ENCODE measurements at regions not wholly inside any gene's neighbourhood (a gene's known extent, or its start where the extent isn't known, plus 50 kb on each side); places are given as distances from the start of the nearest gene placed in this dataset.

- no peaks in the 10 kb centered on the region for H3K36me3 ChIP-seq
- H3K27me3 ChIP-seq: no peaks in the 10 kb centered on the region
- TF ChIP-seq Cebpa-rat (IDR thresholded peaks at IDR 0.05): no peak
- H3K9ac ChIP-seq: no peak overlapping the region
- no peaks in the 10 kb centered on the region for H4K20me1 ChIP-seq
- no peaks in the 10 kb centered on the region for H3K9me3 ChIP-seq (replicated peaks in 1 of 11)
- no peak overlapping the region for H3K27ac ChIP-seq
- H3K4me3 ChIP-seq: no peak overlapping the region
- peaks cover 0 to 11% (median 0%) of the 10 kb centered on the region in 10 experiments; a peak in 8 of 20 replicates for H3K4me1 ChIP-seq
- no peak overlapping the region for H3K4me2 ChIP-seq
Measured at GRCh38 chr3:5427938-5428337, 240.4 kb downstream of the EDEM1 start.

GRCh38 chr3:5428607-5429516 lies 241.4 kb downstream of the EDEM1 start:
- H3K4me3 ChIP-seq: no peak overlapping the region
- no peak overlapping the region for H3K9ac ChIP-seq
- H3K36me3 ChIP-seq: no peaks in the 10 kb centered on the region
- no peaks in the 10 kb centered on the region for H4K20me1 ChIP-seq
- H3K4me2 ChIP-seq: no peak overlapping the region; a peak in 1 of 22 replicates
- TF ChIP-seq Cebpa-rat (IDR thresholded peaks at IDR 0.05): no peak
- no peaks in the 10 kb centered on the region for H3K9me3 ChIP-seq (replicated peaks in 1 of 11)
- H3K27ac ChIP-seq: no peak overlapping the region
- no peaks in the 10 kb centered on the region for H3K27me3 ChIP-seq
- H3K4me1 ChIP-seq: peaks cover 0 to 5% (median 0%) of the 10 kb centered on the region in 10 experiments; a peak in 3 of 20 replicates

- peaks cover 0 to 5% (median 0%) of the 10 kb centered on the region in 10 experiments; a peak in 1 of 20 replicates for H3K4me1 ChIP-seq
- no peak for TF ChIP-seq Cebpa-rat (IDR thresholded peaks at IDR 0.05)
Measured at GRCh38 chr3:5429517-5429890, 242.0 kb downstream of the EDEM1 start.

GRCh38 chr3:5430701-5431100 lies 243.2 kb downstream of the EDEM1 start:
- H4K20me1 ChIP-seq: no peaks in the 10 kb centered on the region
- H3K36me3 ChIP-seq: no peaks in the 10 kb centered on the region
- TF ChIP-seq Cebpa-rat (IDR thresholded peaks at IDR 0.05): no peak
- H3K4me1 ChIP-seq: peaks cover 0 to 8% (median 0%) of the 10 kb centered on the region in 10 experiments; a peak in 3 of 20 replicates
- no peak overlapping the region for H3K27ac ChIP-seq
- H3K4me3 ChIP-seq: no peak overlapping the region
- H3K9me3 ChIP-seq (replicated peaks in 1 of 11): no peaks in the 10 kb centered on the region
- no peaks in the 10 kb centered on the region for H3K27me3 ChIP-seq
- H3K9ac ChIP-seq: no peak overlapping the region
- no peak overlapping the region for H3K4me2 ChIP-seq

More at GRCh38 chr3:5429517-5429890, 242.0 kb downstream of the EDEM1 start:
- H4K20me1 ChIP-seq: no peaks in the 10 kb centered on the region
- no peaks in the 10 kb centered on the region for H3K36me3 ChIP-seq
- no peaks in the 10 kb centered on the region for H3K9me3 ChIP-seq (replicated peaks in 1 of 11)
- H3K27me3 ChIP-seq: no peaks in the 10 kb centered on the region
- no peak overlapping the region for H3K4me3 ChIP-seq
- H3K9ac ChIP-seq: no peak overlapping the region
- no peak overlapping the region for H3K4me2 ChIP-seq
- no peak overlapping the region for H3K27ac ChIP-seq

GRCh38 chr3:5431146-5431545 lies 243.6 kb downstream of the EDEM1 start:
- no peak for TF ChIP-seq Cebpa-rat (IDR thresholded peaks at IDR 0.05)
- H3K9me3 ChIP-seq (replicated peaks in 1 of 11): no peaks in the 10 kb centered on the region
- no peaks in the 10 kb centered on the region for H3K36me3 ChIP-seq
- no peaks in the 10 kb centered on the region for H3K27me3 ChIP-seq
- H3K4me3 ChIP-seq: no peak overlapping the region
- no peak overlapping the region for H3K4me2 ChIP-seq
- H3K27ac ChIP-seq: no peak overlapping the region
- H3K4me1 ChIP-seq: peaks cover 0 to 8% (median 0%) of the 10 kb centered on the region in 10 experiments; a peak in 3 of 20 replicates
- H4K20me1 ChIP-seq: no peaks in the 10 kb centered on the region
- no peak overlapping the region for H3K9ac ChIP-seq

- H3K4me2 ChIP-seq: no peak overlapping the region
- H3K4me1 ChIP-seq: peaks cover 0 to 8% (median 0%) of the 10 kb centered on the region in 10 experiments; a peak in 3 of 20 replicates
- H4K20me1 ChIP-seq: no peaks in the 10 kb centered on the region
- no peak overlapping the region for H3K9ac ChIP-seq
- H3K36me3 ChIP-seq: no peaks in the 10 kb centered on the region
- TF ChIP-seq Cebpa-rat (IDR thresholded peaks at IDR 0.05): no peak
- no peaks in the 10 kb centered on the region for H3K9me3 ChIP-seq (replicated peaks in 1 of 11)
- no peaks in the 10 kb centered on the region for H3K27me3 ChIP-seq
- no peak overlapping the region for H3K27ac ChIP-seq
- no peak overlapping the region for H3K4me3 ChIP-seq
Measured at GRCh38 chr3:5431811-5432378, 244.4 kb downstream of the EDEM1 start.

- no peak overlapping the region for H3K9ac ChIP-seq
- H4K20me1 ChIP-seq: no peaks in the 10 kb centered on the region
- TF ChIP-seq Cebpa-rat (IDR thresholded peaks at IDR 0.05): no peak
Measured at GRCh38 chr3:5437296-5437782, 249.8 kb downstream of the EDEM1 start.

GRCh38 chr3:5437783-5438323 lies 250.3 kb downstream of the EDEM1 start:
- H3K27me3 ChIP-seq: no peaks in the 10 kb centered on the region
- no peak for TF ChIP-seq Cebpa-rat (IDR thresholded peaks at IDR 0.05)
- H3K4me2 ChIP-seq: no peak overlapping the region
- no peak overlapping the region for H3K27ac ChIP-seq
- H3K9me3 ChIP-seq (replicated peaks in 1 of 11): no peaks in the 10 kb centered on the region; a peak in 1 of 22 replicates
- peaks cover 0 to 8% (median 0%) of the 10 kb centered on the region in 10 experiments; a peak in 5 of 20 replicates for H3K4me1 ChIP-seq
- H4K20me1 ChIP-seq: no peaks in the 10 kb centered on the region
- no peak overlapping the region for H3K4me3 ChIP-seq
- H3K9ac ChIP-seq: no peak overlapping the region
- no peaks in the 10 kb centered on the region for H3K36me3 ChIP-seq

More at GRCh38 chr3:5437296-5437782, 249.8 kb downstream of the EDEM1 start:
- no peak overlapping the region for H3K27ac ChIP-seq
- H3K4me1 ChIP-seq: peaks cover 0 to 8% (median 0%) of the 10 kb centered on the region in 10 experiments; a peak in 5 of 20 replicates
- no peaks in the 10 kb centered on the region for H3K36me3 ChIP-seq
- no peak overlapping the region for H3K4me2 ChIP-seq
- H3K4me3 ChIP-seq: no peak overlapping the region
- H3K9me3 ChIP-seq (replicated peaks in 1 of 11): no peaks in the 10 kb centered on the region; a peak in 1 of 22 replicates
- H3K27me3 ChIP-seq: no peaks in the 10 kb centered on the region

- H3K4me3 ChIP-seq: no peak overlapping the region
- no peak overlapping the region for H3K9ac ChIP-seq
- H3K27me3 ChIP-seq: no peaks in the 10 kb centered on the region
- no peaks in the 10 kb centered on the region for H4K20me1 ChIP-seq
- H3K27ac ChIP-seq: no peak overlapping the region
- no peak overlapping the region for H3K4me2 ChIP-seq
- TF ChIP-seq Cebpa-rat (IDR thresholded peaks at IDR 0.05): no peak
- no peaks in the 10 kb centered on the region; a peak in 3 of 22 replicates for H3K9me3 ChIP-seq (replicated peaks in 1 of 11)
- no peaks in the 10 kb centered on the region; a peak in 2 of 20 replicates for H3K4me1 ChIP-seq
- no peaks in the 10 kb centered on the region for H3K36me3 ChIP-seq
Measured at GRCh38 chr3:5441401-5441800, 253.9 kb downstream of the EDEM1 start.

All from BLaER1 treated with 17β-estradiol and CSF1 and Interleukin-3, amounts not matched to agents 10 nM and 100 nM (cell line).